Loucy (cell line): ENCODE measurements at regions not wholly inside any gene's neighbourhood (a gene's known extent, or its start where the extent isn't known, plus 50 kb on each side); places are given as distances from the start of the nearest gene placed in this dataset.

ENCODE experiments used
- CTCF ChIP-seq: fragments of 200-600 bp; sonication (generic); conservative IDR thresholded peaks from 2 replicates; pipeline ENCODE4 v1.5.1; 2014; ENCODE audit warnings: mild to moderate bottlenecking, antibody characterized with exemption, low read length
- EZH2phosphoT487 ChIP-seq: fragments of 200-600 bp; IDR thresholded peaks from 2 replicates; pipeline ENCODE4 v1.6.1; 2018; ENCODE audit warnings: antibody characterized with exemption, mild to moderate bottlenecking, moderate library complexity, borderline replicate concordance

GRCh38 chr16:86758932-86759331 lies 180.6 kb downstream of the FOXL1 start:
- TF ChIP-seq CTCF (no peak), EZH2phosphoT487 (no peak)
